ENCODE measurements at regions not wholly inside any gene's neighbourhood (a gene's known extent, or its start where the extent isn't known, plus 50 kb on each side); places are given as distances from the start of the nearest gene placed in this dataset.

GRCh38 chr3:103926936-103927335 lies 1439.8 kb upstream of the ALCAM start:
- Histone ChIP-seq H2BK120ac (replicated peaks; ENCODE audit: low read depth, low read length) (no peak overlapping the region), H3K4me2 (ENCODE audit: insufficient read depth in 1 of 2, low read depth in 2 of 2, low read length in 2 of 2) (no peak overlapping the region), H3K56ac (replicated peaks; ENCODE audit: insufficient read length, low read depth, low read length) (no peak overlapping the region), H3K79me1 (ENCODE audit: low read depth, low read length) (no peaks in the 10 kb centered on the region), H3K9ac (replicated peaks in 1 of 4; ENCODE audit: extremely low read depth in 1 of 4, low read depth in 3 of 4, low read length in 3 of 4) (no peak overlapping the region), H3K4me1 (replicated peaks in 1 of 4; ENCODE audit: control insufficient read depth in 3 of 4, insufficient read depth in 4 of 4, low read length in 3 of 4) (no peaks in the 10 kb centered on the region), H3K14ac (ENCODE audit: insufficient read length) (no peak overlapping the region), H3K27ac (ENCODE audit: low read depth, low read length) (no peak overlapping the region), H4K5ac (ENCODE audit: insufficient read length, low read depth, low read length) (no peak overlapping the region), H3K4ac (replicated peaks; ENCODE audit: insufficient read length, low read depth, low read length) (no peak overlapping the region), H2BK15ac (ENCODE audit: low read length) (no peak overlapping the region), H2BK20ac (ENCODE audit: low read length) (no peak overlapping the region), H3K4me3 (ENCODE audit: extremely low read depth in 1 of 4, insufficient read depth in 2 of 4, low read depth in 3 of 4, low read length in 4 of 4) (no peak overlapping the region), H3K79me2 (ENCODE audit: control insufficient read depth in 1 of 2, insufficient read depth in 2 of 2, low read length in 2 of 2) (no peaks in the 10 kb centered on the region), H2AFZ (ENCODE audit: low read length) (no peak overlapping the region), H3K9me3 (ENCODE audit: insufficient read depth in 2 of 2, low read depth in 1 of 2, low read length in 1 of 2) (no peaks in the 10 kb centered on the region), H2BK12ac (ENCODE audit: low read depth, low read length) (no peak overlapping the region), H3K23ac (ENCODE audit: insufficient read length) (no peak overlapping the region), H2BK5ac (ENCODE audit: low read depth, low read length) (no peak overlapping the region), H3K23me2 (ENCODE audit: low read depth, low read length) (no peaks in the 10 kb centered on the region), H4K91ac (replicated peaks; ENCODE audit: insufficient read length, low read length) (no peak overlapping the region), H3K36me3 (ENCODE audit: control insufficient read depth in 2 of 4, insufficient read depth in 4 of 4, low read length in 3 of 4) (no peaks in the 10 kb centered on the region), H3K18ac (ENCODE audit: extremely low read depth, low read length) (no peak overlapping the region), H4K20me1 (replicated peaks in 1 of 2; ENCODE audit: control insufficient read depth in 1 of 2, insufficient read depth in 2 of 2, low read length in 2 of 2) (no peaks in the 10 kb centered on the region), H2AK5ac (ENCODE audit: low read depth, low read length) (no peak overlapping the region), H3K27me3 (replicated peaks in 1 of 4; ENCODE audit: control insufficient read depth in 3 of 4, extremely low read depth in 1 of 4, insufficient read depth in 3 of 4, low read length in 3 of 4) (no peaks in the 10 kb centered on the region), H4K8ac (ENCODE audit: extremely low read depth, insufficient read depth, low read length) (peak overlapping the region; percentile 11; the same call in 1 of the 2 replicates)
- DNase-seq (ENCODE audit: low read depth in 1 of 2, low spot score in 2 of 2) (no peak), FAIRE-seq (no peak)
- 99% methylated on average over 12 of the region's 12 CpGs; no CpG with 5 or more reads in 1 of the 2 experiments for WGBS, 2 experiments (ENCODE audit: extremely low coverage in 1 of 2, insufficient coverage in 1 of 2, insufficient read length in 1 of 2, insufficient replicate concordance in 2 of 2, low coverage in 1 of 2, low lambda C conversion rate in 2 of 2, missing lambda C conversion rate in 1 of 2)
- ChIA-PET POLR2A (ENCODE audit: partially characterized antibody) (no interaction called here), CTCF (ENCODE audit: partially characterized antibody) (interaction anchor here (0.6 to 1.3 kb wide), 2 partner anchors 20 to 176 kb away, joined by 3 read pairs; no protein-coding TSS in a partner anchor)
- TF ChIP-seq SP4 (IDR thresholded peaks at IDR 0.05; ENCODE audit: low read length) (no peak), SIN3A (conservative IDR thresholded peaks at IDR 0.05 in 1 of 2, IDR thresholded peaks at IDR 0.05 in 1 of 2; ENCODE audit: low read depth in 1 of 2, low read length in 2 of 2) (no peak), EP300 (IDR thresholded peaks at IDR 0.05; ENCODE audit: borderline replicate concordance in 1 of 2, low read depth in 2 of 2, low read length in 2 of 2) (no peak), EGR1 (IDR thresholded peaks at IDR 0.05; ENCODE audit: borderline replicate concordance, low read depth, low read length) (no peak), KDM1A (IDR thresholded peaks at IDR 0.05; ENCODE audit: borderline replicate concordance, low read length) (no peak), TCF12 (IDR thresholded peaks at IDR 0.05; ENCODE audit: low read depth, low read length) (no peak), SP1 (IDR thresholded peaks at IDR 0.05; ENCODE audit: low read depth, low read length) (no peak), POU5F1 (IDR thresholded peaks at IDR 0.05; ENCODE audit: low read depth, low read length) (no peak), TEAD4 (IDR thresholded peaks at IDR 0.05; ENCODE audit: low read depth, low read length) (no peak), EZH2 (IDR thresholded peaks at IDR 0.05; ENCODE audit: low read depth, low read length, severe bottlenecking) (no peak), KDM5A (IDR thresholded peaks at IDR 0.05; ENCODE audit: low read length) (no peak), MAFK (IDR thresholded peaks at IDR 0.05; ENCODE audit: low read depth, low read length) (no peak), CTBP2 (IDR thresholded peaks at IDR 0.05; ENCODE audit: borderline replicate concordance, insufficient read depth, insufficient read length, low read length) (no peak), POLR2AphosphoS5 (IDR thresholded peaks at IDR 0.05; ENCODE audit: low read depth, low read length) (no peak)
